Gastroesophageal sphincter (tissue), 3 donors: ENCODE measurements at regions not wholly inside any gene's neighbourhood (a gene's known extent, or its start where the extent isn't known, plus 50 kb on each side); places are given as distances from the start of the nearest gene placed in this dataset.

Experiments used
- EP300 ChIP-seq: sonication (generic); formaldehyde crosslinking; IDR thresholded peaks from one replicate; pipeline ENCODE4 v1.6.1; 2017; ENCODE audit warnings: antibody characterized with exemption, mild to moderate bottlenecking
- POLR2A ChIP-seq, 2 donors: fragments of 450-650 bp; IDR thresholded peaks; one replicate each; pipeline ENCODE4 v1.6.1; 2017; ENCODE audit warnings: antibody characterized with exemption in 2 of 2, mild to moderate bottlenecking in 2 of 2, moderate library complexity in 1 of 2
- POLR2AphosphoS5 ChIP-seq: sonication (generic); formaldehyde crosslinking; IDR thresholded peaks from one replicate; pipeline ENCODE4 v1.6.1; 2017; ENCODE audit warnings: antibody characterized with exemption
- TF ChIP-seq, protein P1 (sequence below), 4 experiments: fragments of 200-600 bp in 2 of 4; fragments of 450-650 bp in 2 of 4; sonication (generic) in 1 of 4; IDR thresholded peaks; one replicate each; pipeline ENCODE4 v1.5.1; 2017 to 2019; ENCODE audit warnings: antibody characterized with exemption in 4 of 4, mild to moderate bottlenecking in 2 of 4, moderate library complexity in 2 of 4

DNA sequence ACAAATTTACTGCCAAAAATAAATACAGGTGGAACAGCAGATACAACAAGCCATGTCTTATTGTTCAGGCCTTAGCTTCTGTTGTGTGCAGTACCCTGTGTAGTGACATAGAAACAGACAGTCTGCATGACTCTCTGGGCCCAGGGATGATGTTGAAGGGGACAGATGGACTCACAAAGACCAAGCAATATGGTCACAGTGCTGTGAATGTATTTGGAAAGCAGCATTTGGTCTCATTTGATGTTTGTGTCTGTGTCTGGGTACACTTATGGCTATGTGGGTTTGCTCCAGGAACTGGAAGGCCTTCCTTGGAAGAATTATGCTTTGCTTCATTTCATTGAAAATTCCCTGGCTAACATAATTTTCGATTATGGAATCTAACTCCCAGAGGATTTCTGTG is 158.5 kb downstream of the CDC42EP3 start:
- TF ChIP-seq POLR2AphosphoS5, result no peak
- TF ChIP-seq POLR2A (IDR thresholded peaks at IDR 0.05), result no peak
- TF ChIP-seq, protein P1, sequence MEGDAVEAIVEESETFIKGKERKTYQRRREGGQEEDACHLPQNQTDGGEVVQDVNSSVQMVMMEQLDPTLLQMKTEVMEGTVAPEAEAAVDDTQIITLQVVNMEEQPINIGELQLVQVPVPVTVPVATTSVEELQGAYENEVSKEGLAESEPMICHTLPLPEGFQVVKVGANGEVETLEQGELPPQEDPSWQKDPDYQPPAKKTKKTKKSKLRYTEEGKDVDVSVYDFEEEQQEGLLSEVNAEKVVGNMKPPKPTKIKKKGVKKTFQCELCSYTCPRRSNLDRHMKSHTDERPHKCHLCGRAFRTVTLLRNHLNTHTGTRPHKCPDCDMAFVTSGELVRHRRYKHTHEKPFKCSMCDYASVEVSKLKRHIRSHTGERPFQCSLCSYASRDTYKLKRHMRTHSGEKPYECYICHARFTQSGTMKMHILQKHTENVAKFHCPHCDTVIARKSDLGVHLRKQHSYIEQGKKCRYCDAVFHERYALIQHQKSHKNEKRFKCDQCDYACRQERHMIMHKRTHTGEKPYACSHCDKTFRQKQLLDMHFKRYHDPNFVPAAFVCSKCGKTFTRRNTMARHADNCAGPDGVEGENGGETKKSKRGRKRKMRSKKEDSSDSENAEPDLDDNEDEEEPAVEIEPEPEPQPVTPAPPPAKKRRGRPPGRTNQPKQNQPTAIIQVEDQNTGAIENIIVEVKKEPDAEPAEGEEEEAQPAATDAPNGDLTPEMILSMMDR (IDR thresholded peaks at IDR 0.05), result no peak
- TF ChIP-seq EP300, result no peak
